HG03064 (cell line): ENCODE measurements at regions not wholly inside any gene's neighbourhood (a gene's known extent, or its start where the extent isn't known, plus 50 kb on each side); places are given as distances from the start of the nearest gene placed in this dataset.

Source experiments
- ATAC-seq: cut with Tn5 transposase; IDR thresholded peaks from one replicate; pipeline ENCODE4 v1.9.1; 2021; ENCODE audit warnings: low read depth; ENCODE audit not compliant: unreplicated experiment

DNA sequence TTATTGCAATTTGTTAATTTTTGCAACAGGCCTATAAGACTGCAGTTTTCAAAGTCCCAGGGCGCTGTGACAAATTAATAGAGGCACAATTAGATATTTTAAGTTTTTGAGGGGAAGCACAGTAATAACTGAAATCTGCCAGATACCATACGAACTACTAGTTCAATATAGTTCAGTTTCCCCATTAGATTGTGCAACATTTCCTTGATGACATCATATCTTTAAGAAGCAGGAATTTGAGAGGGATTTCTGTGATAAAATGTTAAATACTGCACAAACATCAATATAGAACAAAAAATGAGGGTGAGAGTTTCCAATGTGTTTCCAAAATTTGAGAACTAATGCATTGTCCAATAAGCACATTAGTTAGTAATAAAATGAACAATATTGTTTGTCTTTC is 56.7 kb upstream of the GRIN3A start:
- ATAC-seq: no peak

DNA sequence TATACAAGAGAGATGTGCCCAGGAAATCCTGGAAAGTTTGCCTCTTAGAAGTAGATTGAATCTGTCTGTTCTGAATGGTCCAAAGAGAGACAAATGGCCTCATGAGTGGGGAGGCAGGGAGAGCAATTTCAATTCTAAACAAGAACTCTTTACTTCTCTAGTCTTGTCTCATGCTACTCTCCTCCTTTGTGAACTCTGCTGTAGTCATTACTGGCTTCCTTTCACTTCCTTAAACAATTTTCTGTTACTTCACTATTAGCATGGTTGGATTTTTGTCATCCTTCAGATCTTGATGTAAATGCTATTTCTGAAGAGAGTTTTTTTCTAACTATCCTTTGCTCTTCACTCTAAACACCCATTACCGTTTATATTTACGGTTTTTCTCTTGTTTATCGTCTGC is 54.0 kb upstream of the GRIN3A start:
- ATAC-seq: no peak

DNA sequence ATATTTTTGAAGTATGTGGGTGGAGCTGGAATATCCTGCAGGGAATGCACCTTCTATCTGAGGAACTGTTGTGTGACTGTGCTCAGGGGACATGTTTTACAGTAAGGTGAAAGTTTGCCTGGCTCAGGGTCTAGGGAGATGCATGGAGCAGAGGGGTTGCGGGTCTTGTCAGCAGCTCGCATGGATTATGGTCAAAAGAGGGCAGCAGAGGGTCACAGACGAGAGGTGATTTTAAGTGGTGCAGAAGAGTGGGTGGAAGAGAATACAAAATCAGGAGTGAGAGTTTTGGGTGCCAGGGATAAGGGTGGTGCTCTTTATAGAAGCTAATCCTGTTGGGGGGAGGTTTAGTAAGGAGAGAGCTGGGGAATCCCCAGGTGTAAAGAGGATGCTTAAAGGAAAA is 53.5 kb upstream of the GRIN3A start:
- no peak for ATAC-seq

DNA sequence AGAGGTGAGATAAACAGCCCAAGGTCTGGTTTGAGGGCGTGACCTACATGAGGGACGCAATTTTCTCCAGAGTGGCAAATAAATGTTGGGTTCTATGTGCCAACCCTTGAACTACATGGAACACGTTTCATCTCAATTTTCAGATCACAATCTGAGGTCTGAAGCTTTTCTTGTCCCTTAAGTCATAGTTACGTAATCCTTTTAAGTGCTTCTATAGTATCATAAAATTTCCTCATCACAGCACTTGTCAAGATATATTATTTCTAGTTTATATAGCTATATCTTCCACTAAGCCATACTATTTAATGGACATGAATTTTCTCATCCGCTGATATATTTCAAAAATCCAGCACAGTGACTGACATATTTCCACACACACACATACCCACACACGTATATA is 53.1 kb upstream of the GRIN3A start:
- ATAC-seq: no peak
